HCT116 (cell line): ENCODE measurements at regions not wholly inside any gene's neighbourhood (a gene's known extent, or its start where the extent isn't known, plus 50 kb on each side); places are given as distances from the start of the nearest gene placed in this dataset.

Source experiments
- ATAC-seq: fragments of 200-7000 bp; cut with Tn5 transposase; 2 replicates; pipeline ENCODE4 v1.9.1; 2020; ENCODE audit warnings: mild to moderate bottlenecking, moderate library complexity
- BruUV-seq: library from RNA; stranded (reverse); fragments of 400-500 nt; replicated peaks from 2 replicates; lab custom pipeline; 2021; lab: Mats Ljungman, UMichigan
- CTCF ChIA-PET: fragments of 300-600 bp; sonication (Branson Sonifier 250); formaldehyde crosslinking; loops from one replicate; lab custom pipeline; 2021; ENCODE audit warnings: antibody characterized with exemption; lab: Charles Lee
- POLR2A ChIA-PET: fragments of 300-600, 350-600 bp; sonication (Branson Sonifier 250); formaldehyde crosslinking; loops from one replicate; lab custom pipeline; 2021; ENCODE audit warnings: antibody characterized with exemption; lab: Charles Lee
- RAD21 ChIA-PET, 2 experiments: fragments of 300-600 bp; sonication (Branson Sonifier 250); formaldehyde crosslinking; loops; one replicate each; lab custom pipeline; 2023; ENCODE audit warnings: low total read pairs in 2 of 2; ENCODE audit not compliant: uncharacterized antibody in 2 of 2, unreplicated experiment in 2 of 2, low non-redundant PET in 1 of 2; lab: Charles Lee
- DNase-seq: peaks from one replicate; pipeline ENCODE4 v3.0.0-alpha.2; 2010; ENCODE audit warnings: low read depth, low spot score
- H2AFZ ChIP-seq: fragments of 200-600 bp; shearing (Covaris generic), sonication (generic); 2 replicates; pipeline ENCODE4 v1.6.1; 2017; ENCODE audit warnings: low read depth, mixed run types, mixed read lengths, antibody characterized with exemption, low read length; ENCODE audit not compliant: poor library complexity, severe bottlenecking
- H3K27ac ChIP-seq: 2 replicates; pipeline ENCODE4 v1.5.1; 2012; ENCODE audit warnings: low read depth, low read length
- H3K27me3 ChIP-seq: fragments of 200-600 bp; sonication (generic); 2 replicates; pipeline ENCODE4 v1.6.1; 2016; ENCODE audit warnings: mixed run types, low read length, mixed read lengths; ENCODE audit not compliant: insufficient read depth
- H3K36me3 ChIP-seq, 2 experiments: fragments of 200-500 bp in 1 of 2; fragments of 200-600 bp in 1 of 2; sonication (Bioruptor generic) in 1 of 2; sonication (generic) in 1 of 2; 2 replicates each; pipeline versions ENCODE4 v1.5.1 to v1.6.1; 2014 to 2016; ENCODE audit warnings: low read length in 2 of 2, inconsistent platforms in 1 of 2, mixed read lengths in 1 of 2, mixed run types in 1 of 2; ENCODE audit not compliant: insufficient read depth in 2 of 2, control insufficient read depth in 1 of 2
- H3K4me1 ChIP-seq, 2 experiments: fragments of 200-600 bp in 1 of 2; sonication (generic) in 1 of 2; 2 replicates each; pipeline versions ENCODE4 v1.5.1 to v1.6.1; 2012 to 2017; ENCODE audit warnings: low read length in 2 of 2, inconsistent platforms in 1 of 2, mild to moderate bottlenecking in 1 of 2, mixed read lengths in 1 of 2, mixed run types in 1 of 2, moderate library complexity in 1 of 2; ENCODE audit not compliant: insufficient read depth in 2 of 2, control insufficient read depth in 1 of 2
- H3K4me2 ChIP-seq: fragments of 200-600 bp; sonication (generic); 2 replicates; pipeline ENCODE4 v1.6.1; 2017; ENCODE audit warnings: mixed run types, low read length, mixed read lengths
- H3K4me3 ChIP-seq, 2 experiments: fragments of 200-600 bp in 1 of 2; sonication (generic) in 1 of 2; replicated peaks in 1 of 2; 2 replicates each; pipeline ENCODE4 v1.5.1; 2011 to 2016; ENCODE audit warnings: low read length in 2 of 2, control low read depth in 1 of 2, low read depth in 1 of 2, mild to moderate bottlenecking in 1 of 2, mixed read lengths in 1 of 2, mixed run types in 1 of 2
- H3K79me2 ChIP-seq: fragments of 200-600 bp; sonication (generic); 2 replicates; pipeline ENCODE4 v1.6.1; 2017; ENCODE audit warnings: mild to moderate bottlenecking, mixed run types, low read length, moderate library complexity, mixed read lengths; ENCODE audit not compliant: insufficient read depth
- H3K9ac ChIP-seq: fragments of 200-600 bp; sonication (generic); 2 replicates; pipeline ENCODE4 v1.6.1; 2016; ENCODE audit warnings: low read length, mixed read lengths
- H3K9me2 ChIP-seq: fragments of 200-600 bp; sonication (generic), shearing (Covaris generic); 2 replicates; pipeline ENCODE4 v1.6.1; 2017; ENCODE audit warnings: mixed run types, mild to moderate bottlenecking, moderate library complexity; ENCODE audit not compliant: insufficient read depth
- H3K9me3 ChIP-seq, 2 experiments: fragments of 200-500 bp in 1 of 2; fragments of 200-600 bp in 1 of 2; sonication (Bioruptor generic) in 1 of 2; sonication (generic) in 1 of 2; 2 replicates each; pipeline ENCODE4 v1.6.1; 2014 to 2017; ENCODE audit warnings: low read length in 2 of 2, mixed read lengths in 2 of 2, inconsistent platforms in 1 of 2, low read depth in 1 of 2, mild to moderate bottlenecking in 1 of 2, mixed run types in 1 of 2, moderate library complexity in 1 of 2; ENCODE audit not compliant: control insufficient read depth in 1 of 2, insufficient read depth in 1 of 2
- H4K20me1 ChIP-seq: fragments of 200-600 bp; sonication (generic), shearing (Covaris generic); 2 replicates; pipeline ENCODE4 v1.6.1; 2017; ENCODE audit warnings: mixed run types, mild to moderate bottlenecking, moderate library complexity; ENCODE audit not compliant: insufficient read depth
- ATF3 ChIP-seq: IDR thresholded peaks from 2 replicates; pipeline ENCODE4 v1.6.1; 2012
- CBX3 ChIP-seq: IDR thresholded peaks from 2 replicates; pipeline ENCODE4 v1.6.1; 2012; ENCODE audit warnings: low read depth
- CEBPB ChIP-seq: IDR thresholded peaks from 2 replicates; pipeline ENCODE4 v1.6.1; 2012; ENCODE audit warnings: low read depth
- EGR1 ChIP-seq: IDR thresholded peaks from 2 replicates; pipeline ENCODE4 v1.6.1; 2012; ENCODE audit warnings: low read depth
- EZH2 ChIP-seq: fragments of 200-600 bp; sonication (generic); IDR thresholded peaks from 2 replicates; pipeline ENCODE4 v1.6.1; 2017; ENCODE audit warnings: antibody characterized with exemption, mixed run types
- JUND ChIP-seq: IDR thresholded peaks from 2 replicates; pipeline ENCODE4 v1.6.1; 2012
- POLR2A ChIP-seq: IDR thresholded peaks from 2 replicates; pipeline ENCODE4 v1.7.0; 2011; ENCODE audit warnings: borderline replicate concordance; ENCODE audit not compliant: insufficient read depth, insufficient read length; ENCODE audit errors: extremely low read depth
- POLR2AphosphoS5 ChIP-seq: IDR thresholded peaks from 2 replicates; pipeline ENCODE4 v1.6.1; 2011; ENCODE audit warnings: mild to moderate bottlenecking, low read depth, low read length, moderate library complexity
- SP1 ChIP-seq: IDR thresholded peaks from 2 replicates; pipeline ENCODE4 v1.6.1; 2012; ENCODE audit warnings: low read depth
- SRF ChIP-seq: IDR thresholded peaks from 2 replicates; pipeline ENCODE4 v1.6.1; 2012; ENCODE audit warnings: low read depth
- YY1 ChIP-seq: IDR thresholded peaks from 2 replicates; pipeline ENCODE4 v1.6.1; 2011; ENCODE audit warnings: low read length, low read depth, moderate library complexity, mild to moderate bottlenecking; ENCODE audit not compliant: insufficient replicate concordance; ENCODE audit errors: extremely low read depth
- ZNF274 ChIP-seq: fragments of 200-500 bp; sonication (Bioruptor generic); IDR thresholded peaks from 2 replicates; pipeline ENCODE4 v1.6.1; 2014; ENCODE audit warnings: mild to moderate bottlenecking, low read depth, low read length, inconsistent platforms
- intact Hi-C: fragments of 100-400 bp; cut with micrococcal nuclease; formaldehyde crosslinking; loops from 2 replicates; pipeline ENCODE4 v1.10.0; 2022
- TF ChIP-seq, protein P1 (sequence below): IDR thresholded peaks from 2 replicates; pipeline ENCODE4 v1.6.1; 2012
- TF ChIP-seq, protein P2 (sequence below), 3 experiments: fragments of 200-600 bp in 1 of 3; sonication (generic) in 1 of 3; IDR thresholded peaks in 2 of 3; conservative IDR thresholded peaks in 1 of 3; 2 replicates each; pipeline ENCODE4 v1.5.1; 2012 to 2017; ENCODE audit warnings: low read depth in 2 of 3, low read length in 2 of 3, antibody characterized with exemption in 1 of 3, borderline replicate concordance in 1 of 3, control low read depth in 1 of 3, mild to moderate bottlenecking in 1 of 3, mixed read lengths in 1 of 3, mixed run types in 1 of 3, moderate library complexity in 1 of 3; ENCODE audit not compliant: insufficient read depth in 1 of 3
- TF ChIP-seq, protein P3 (sequence below): IDR thresholded peaks from 2 replicates; pipeline ENCODE4 v1.6.1; 2011; ENCODE audit warnings: mild to moderate bottlenecking, low read length, moderate library complexity; ENCODE audit not compliant: insufficient replicate concordance; ENCODE audit errors: extremely low read depth

DNA sequence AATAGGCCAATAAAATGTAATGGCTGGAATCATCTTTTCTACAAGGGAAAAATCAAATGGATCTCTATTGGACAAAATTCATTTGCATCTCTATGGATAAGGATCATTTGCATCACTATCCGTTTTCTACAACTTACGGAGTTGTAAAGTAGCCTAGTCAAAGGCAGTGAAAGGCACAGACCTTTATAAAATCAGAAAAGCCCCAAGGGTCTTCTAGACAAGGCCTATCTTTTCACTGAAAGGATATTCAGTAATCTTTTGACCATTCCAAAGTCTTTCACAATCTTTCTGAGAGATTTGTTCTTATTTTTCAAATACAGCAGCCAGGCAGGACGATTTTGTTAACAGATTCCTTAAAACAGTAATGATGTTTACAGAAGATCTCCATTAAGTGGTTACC, 119.5 kb upstream of the JADE1 start:
- CTCF ChIA-PET, result no interaction called here
- POLR2A ChIA-PET, result no interaction called here
- BruUV-seq, result no TSS peak

GRCh38 chr4:128688846-128689437, 120.6 kb upstream of the JADE1 start:
- no peaks in the 10 kb centered on the region for H3K9me2 ChIP-seq
- ChIA-PET CTCF (no interaction called here), RAD21 (no interaction called here)

More for the DNA sequence above, 119.5 kb upstream of the JADE1 start:
- no peak overlapping the region for H3K4me3 ChIP-seq
- H3K9me2 ChIP-seq, result no peaks in the 10 kb centered on the region
- 0 out of 4 replicates have a peak, but pooled peaks cover 0 to 3% of the 10 kb centered on the region in 2 experiments for H3K9me3 ChIP-seq
- H3K4me1 ChIP-seq, result no peaks in the 10 kb centered on the region
- intact Hi-C loops, result no loop called here
- RAD21 ChIA-PET, result no interaction called here
- H3K9ac ChIP-seq, result no peak overlapping the region
- no peaks in the 10 kb centered on the region for H3K36me3 ChIP-seq
- H3K4me2 ChIP-seq, result no peak overlapping the region
- TF ChIP-seq, protein P1, sequence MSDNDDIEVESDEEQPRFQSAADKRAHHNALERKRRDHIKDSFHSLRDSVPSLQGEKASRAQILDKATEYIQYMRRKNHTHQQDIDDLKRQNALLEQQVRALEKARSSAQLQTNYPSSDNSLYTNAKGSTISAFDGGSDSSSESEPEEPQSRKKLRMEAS, result no peak
- TF ChIP-seq SRF (no peak), YY1 (no peak), EZH2 (no peak), CBX3 (no peak)
- TF ChIP-seq, protein P2, sequence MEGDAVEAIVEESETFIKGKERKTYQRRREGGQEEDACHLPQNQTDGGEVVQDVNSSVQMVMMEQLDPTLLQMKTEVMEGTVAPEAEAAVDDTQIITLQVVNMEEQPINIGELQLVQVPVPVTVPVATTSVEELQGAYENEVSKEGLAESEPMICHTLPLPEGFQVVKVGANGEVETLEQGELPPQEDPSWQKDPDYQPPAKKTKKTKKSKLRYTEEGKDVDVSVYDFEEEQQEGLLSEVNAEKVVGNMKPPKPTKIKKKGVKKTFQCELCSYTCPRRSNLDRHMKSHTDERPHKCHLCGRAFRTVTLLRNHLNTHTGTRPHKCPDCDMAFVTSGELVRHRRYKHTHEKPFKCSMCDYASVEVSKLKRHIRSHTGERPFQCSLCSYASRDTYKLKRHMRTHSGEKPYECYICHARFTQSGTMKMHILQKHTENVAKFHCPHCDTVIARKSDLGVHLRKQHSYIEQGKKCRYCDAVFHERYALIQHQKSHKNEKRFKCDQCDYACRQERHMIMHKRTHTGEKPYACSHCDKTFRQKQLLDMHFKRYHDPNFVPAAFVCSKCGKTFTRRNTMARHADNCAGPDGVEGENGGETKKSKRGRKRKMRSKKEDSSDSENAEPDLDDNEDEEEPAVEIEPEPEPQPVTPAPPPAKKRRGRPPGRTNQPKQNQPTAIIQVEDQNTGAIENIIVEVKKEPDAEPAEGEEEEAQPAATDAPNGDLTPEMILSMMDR (IDR thresholded peaks at IDR 0.05 in 2 of 3, conservative IDR thresholded peaks at IDR 0.05 in 1 of 3; ENCODE audit: borderline replicate concordance in 1 of 3, insufficient read depth in 1 of 3, low read depth in 2 of 3, low read length in 2 of 3), result no peak
- TF ChIP-seq, all 23 proteins: peak for 0
- Histone ChIP-seq H3K27me3 (no peaks in the 10 kb centered on the region), H3K27ac (no peak overlapping the region), H3K79me2 (no peaks in the 10 kb centered on the region), H4K20me1 (no peaks in the 10 kb centered on the region), H2AFZ (no peak overlapping the region)
- ATAC-seq (no peak), DNase-seq (no peak)

More at GRCh38 chr4:128688846-128689437, 120.6 kb upstream of the JADE1 start:
- Histone ChIP-seq H3K4me3 (no peak overlapping the region), H2AFZ (no peak overlapping the region), H4K20me1 (no peaks in the 10 kb centered on the region), H3K36me3 (no peaks in the 10 kb centered on the region), H3K9ac (no peak overlapping the region), H3K4me1 (no peaks in the 10 kb centered on the region), H3K4me2 (no peak overlapping the region), H3K79me2 (no peaks in the 10 kb centered on the region), H3K9me3 (0 out of 4 replicates have a peak, but pooled peaks cover 0 to 3% of the 10 kb centered on the region in 2 experiments), H3K27ac (no peak overlapping the region), H3K27me3 (no peaks in the 10 kb centered on the region)
- POLR2A ChIA-PET, result no interaction called here
- no peak for ATAC-seq
- BruUV-seq, result no TSS peak
- no peak for DNase-seq
- intact Hi-C loops, result no loop called here
- TF ChIP-seq POLR2A (no peak), CEBPB (no peak), SP1 (no peak), EGR1 (no peak), POLR2AphosphoS5 (no peak), ZNF274 (no peak), JUND (no peak), ATF3 (no peak), SRF (no peak)
- TF ChIP-seq, protein P1, result no peak
- TF ChIP-seq, protein P3, sequence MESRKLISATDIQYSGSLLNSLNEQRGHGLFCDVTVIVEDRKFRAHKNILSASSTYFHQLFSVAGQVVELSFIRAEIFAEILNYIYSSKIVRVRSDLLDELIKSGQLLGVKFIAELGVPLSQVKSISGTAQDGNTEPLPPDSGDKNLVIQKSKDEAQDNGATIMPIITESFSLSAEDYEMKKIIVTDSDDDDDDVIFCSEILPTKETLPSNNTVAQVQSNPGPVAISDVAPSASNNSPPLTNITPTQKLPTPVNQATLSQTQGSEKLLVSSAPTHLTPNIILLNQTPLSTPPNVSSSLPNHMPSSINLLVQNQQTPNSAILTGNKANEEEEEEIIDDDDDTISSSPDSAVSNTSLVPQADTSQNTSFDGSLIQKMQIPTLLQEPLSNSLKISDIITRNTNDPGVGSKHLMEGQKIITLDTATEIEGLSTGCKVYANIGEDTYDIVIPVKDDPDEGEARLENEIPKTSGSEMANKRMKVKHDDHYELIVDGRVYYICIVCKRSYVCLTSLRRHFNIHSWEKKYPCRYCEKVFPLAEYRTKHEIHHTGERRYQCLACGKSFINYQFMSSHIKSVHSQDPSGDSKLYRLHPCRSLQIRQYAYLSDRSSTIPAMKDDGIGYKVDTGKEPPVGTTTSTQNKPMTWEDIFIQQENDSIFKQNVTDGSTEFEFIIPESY, result no peak
